NCI-H2029 treated with DMSO at 0.1 percent for 48 hours (cell line): ENCODE measurements at regions not wholly inside any gene's neighbourhood (a gene's known extent, or its start where the extent isn't known, plus 50 kb on each side); places are given as distances from the start of the nearest gene placed in this dataset.

Experiments used
- DNase-seq: peaks from one replicate; lab custom pipeline; 2025; lab: John Stamatoyannopoulos, UW

DNA sequence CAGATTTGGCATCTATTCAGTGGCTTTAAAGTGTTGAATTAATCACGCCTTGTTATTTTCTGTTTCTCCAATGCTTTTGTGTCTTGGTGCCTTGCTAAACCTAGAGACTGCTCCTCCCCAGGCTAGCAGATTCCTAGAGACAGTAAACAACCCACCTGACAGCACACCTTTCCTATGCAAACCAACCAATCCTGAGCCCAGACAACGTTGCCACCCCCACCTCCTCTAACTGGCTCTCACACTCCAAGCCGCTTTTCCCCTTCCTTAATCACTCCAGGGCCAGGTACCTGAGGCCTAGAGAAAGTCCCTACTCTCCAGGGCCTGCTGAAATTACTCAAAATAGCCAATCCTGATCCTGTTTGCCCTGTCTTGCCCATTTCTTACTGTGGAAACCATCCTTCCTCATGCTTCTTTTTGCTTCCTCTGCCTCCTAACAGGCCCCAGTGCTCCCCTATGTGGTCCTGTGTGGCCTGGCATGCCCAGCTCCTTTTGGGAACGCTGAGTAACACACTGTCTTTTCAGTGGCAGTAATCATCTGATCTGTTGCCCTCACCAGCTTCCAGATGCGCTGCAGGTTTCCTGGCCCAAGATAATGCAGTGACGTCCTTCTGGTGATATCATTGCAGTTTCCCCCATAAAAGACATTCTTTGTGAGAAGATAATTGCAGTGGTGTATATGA lies 53.4 kb downstream of the GAS1 start:
- no peak for DNase-seq

DNA sequence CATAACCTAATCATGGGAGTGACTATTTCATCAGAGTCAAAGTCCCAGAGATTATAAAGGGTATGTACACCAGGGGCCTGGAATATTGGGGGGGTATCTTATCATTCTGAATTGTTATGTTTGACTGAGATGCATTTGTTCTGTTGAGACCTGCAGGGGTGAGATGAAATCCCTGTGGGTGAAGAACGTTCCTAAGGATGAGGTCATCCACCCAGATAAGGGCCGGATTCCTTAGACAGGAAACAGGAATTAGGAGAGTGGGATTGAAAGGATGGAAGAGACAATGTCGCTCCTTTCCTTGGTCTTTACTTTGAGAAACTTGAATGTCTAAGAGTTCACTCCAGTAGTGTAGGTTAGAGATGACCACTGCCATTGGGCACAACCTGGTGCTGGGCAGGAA lies 54.7 kb downstream of the GAS1 start:
- DNase-seq = no peak

DNA sequence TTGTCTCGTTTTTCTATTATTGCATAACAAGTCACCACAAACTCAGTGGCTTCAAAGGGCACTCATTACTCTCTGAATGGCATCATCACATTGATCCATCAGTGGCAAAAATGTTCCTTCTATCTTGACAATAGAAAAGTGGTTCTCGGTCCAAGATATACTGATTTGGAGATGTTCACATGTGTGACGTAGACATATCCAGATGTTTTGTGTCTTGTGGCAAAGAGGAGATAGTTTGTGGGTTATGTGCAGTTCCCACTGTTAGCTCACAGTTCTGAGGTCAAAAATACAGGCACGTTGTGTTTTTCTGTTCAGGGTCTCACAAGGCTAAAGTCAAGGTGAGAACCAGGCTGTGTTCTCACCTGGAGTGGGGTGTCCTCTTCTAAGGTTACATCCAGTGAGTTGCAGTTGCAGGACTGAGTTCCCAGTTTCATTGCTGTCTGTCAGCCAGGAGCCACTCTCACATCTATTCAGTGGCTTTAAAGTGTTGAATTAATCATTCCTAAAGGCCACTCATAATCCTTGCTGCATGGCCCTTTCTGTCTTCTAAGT lies 55.3 kb downstream of the GAS1 start:
- no peak for DNase-seq

DNA sequence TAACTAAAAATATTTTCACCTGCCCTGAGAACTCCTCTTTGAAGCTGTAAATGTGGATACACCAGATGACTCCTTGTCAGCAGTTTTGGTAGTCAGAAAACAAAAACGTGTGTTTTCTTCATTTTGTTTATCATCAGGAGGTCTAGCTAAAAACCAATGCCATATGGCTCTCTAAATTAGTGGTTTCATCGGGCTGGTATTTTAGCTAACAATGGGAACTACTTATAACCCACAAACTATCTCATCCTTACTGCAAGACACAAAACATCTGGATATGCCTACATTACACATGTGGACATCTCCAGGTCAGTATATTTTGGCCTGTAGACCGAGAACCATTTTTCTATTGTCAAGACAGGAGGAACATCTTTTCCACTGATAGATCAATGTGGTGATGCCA lies 56.2 kb downstream of the GAS1 start:
- DNase-seq = no peak

DNA sequence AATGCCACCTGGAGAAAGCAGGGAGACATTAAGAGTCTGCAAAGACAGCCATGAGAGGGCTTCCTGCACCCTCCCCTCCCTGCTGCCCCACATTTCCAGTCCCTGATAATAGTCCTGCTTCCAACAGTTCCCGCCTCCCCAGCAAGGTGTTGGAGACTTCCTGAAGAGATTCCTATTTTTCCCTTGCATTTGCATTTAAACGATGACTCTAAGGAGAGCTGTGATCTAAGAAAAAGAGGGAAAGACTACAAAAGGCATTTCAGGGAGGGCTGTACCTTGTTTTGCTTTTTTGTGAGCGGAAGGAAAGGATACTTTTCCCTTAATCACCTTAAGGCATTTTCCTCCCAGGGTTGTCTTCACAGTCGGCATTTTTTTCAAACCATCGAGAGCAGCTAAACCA lies 62.1 kb downstream of the GAS1 start:
- no peak for DNase-seq

DNA sequence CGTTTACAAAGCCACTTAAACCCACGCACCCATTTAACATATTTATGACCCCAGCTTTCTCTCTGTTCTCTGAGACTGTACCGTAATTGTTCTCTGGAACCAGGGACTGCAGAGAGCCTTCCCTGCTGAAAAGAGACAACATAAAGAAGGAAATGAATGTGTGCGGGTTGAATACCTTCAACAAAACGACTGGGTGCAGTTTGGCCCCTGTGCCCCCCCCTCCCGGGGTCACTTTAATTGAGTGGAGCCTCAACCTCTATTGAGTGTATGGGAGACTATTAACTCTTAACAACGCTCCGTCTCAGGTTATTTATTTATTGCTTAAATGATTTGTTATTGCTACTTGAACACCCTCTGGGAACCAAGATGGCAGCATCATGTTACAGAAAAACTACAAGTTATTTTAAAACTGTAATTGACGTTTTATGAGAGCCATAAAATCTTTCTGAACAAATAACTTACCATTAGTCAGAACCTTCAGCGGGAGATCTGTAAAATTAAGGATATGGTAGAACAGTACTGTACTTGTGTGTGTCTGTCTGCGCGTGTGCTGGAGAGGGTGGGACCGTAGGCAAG lies 70.6 kb downstream of the GAS1 start:
- no peak for DNase-seq

DNA sequence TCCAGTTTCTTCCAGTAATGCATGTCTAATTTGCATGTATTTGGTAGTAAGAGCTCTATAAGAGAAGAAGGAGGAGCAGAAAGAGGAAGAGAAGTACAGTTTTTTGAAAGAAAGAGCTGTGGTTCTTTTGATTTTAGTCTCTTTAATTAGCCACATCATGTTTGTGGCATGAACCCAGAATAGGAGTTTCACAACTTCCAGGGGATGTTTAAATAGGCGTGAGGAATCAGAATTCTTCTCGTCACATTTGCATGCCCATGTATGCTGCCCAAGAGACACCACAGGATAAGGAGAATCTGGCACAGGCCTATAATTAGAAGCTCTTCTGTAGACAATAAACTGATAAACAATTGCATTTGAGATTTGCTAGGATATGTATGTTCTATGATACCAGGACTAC lies 78.7 kb downstream of the GAS1 start:
- no peak for DNase-seq

DNA sequence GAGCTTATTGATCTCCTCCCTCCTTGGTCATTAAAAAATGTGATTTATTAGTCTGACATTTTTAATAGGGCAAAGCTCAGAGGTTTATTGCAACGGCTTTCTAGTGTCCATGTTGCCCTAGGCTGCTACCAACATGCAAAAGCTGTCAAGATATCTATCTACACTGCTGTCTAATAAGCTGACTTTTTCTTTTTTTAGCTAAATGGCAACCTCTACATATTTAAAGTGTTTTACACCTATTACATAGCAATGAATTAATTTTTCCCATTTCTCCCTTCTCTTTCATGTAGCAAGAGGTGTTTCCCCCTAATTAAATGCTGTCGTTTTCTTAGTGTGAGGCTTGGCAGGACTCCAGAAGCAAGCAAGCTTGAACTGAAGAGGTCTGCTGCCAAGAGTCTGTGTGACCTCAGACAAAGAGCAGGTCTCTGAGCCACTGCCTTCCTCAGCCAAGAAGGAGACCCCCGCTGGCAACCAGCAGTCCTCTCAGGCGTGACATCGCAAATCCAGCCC lies 79.4 kb downstream of the GAS1 start:
- no peak for DNase-seq

DNA sequence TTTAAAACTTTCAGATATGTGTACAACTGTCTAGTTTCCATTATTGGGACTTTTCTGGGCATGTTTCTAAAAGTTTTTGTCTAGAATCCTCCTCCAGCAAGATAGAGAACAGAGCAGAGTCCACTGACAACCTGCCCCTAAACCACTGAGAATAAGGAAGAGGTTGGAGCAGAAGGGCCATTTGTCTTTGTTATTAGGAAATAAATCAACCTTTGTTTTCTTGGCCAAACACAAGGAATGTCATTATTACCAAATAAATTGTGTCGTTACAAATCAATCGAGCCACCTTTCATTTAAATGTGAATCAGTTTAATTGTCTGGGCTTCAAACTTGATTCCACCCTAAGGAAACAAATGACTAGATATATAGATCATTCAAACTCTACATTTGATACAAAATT lies 81.4 kb downstream of the GAS1 start:
- DNase-seq = no peak

DNA sequence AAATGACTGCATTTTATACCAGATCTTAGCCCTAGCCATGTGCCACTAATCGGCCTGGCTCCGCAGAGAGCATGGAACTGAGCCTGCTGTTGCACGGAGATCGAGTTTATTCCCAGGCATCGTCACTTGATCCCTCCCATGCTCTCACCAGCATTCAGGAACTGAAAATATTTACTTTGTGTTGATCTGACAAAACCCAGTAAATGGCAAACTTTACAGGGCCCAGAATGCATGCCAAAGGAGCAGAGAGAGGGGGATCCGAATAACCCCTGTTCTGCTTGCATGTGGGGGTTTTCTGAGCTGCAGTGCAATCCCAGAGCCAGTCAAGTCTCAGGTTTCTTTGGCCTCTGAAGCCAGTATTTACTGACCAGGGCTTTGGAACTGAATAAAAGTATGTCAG lies 87.3 kb downstream of the GAS1 start:
- no peak for DNase-seq

DNA sequence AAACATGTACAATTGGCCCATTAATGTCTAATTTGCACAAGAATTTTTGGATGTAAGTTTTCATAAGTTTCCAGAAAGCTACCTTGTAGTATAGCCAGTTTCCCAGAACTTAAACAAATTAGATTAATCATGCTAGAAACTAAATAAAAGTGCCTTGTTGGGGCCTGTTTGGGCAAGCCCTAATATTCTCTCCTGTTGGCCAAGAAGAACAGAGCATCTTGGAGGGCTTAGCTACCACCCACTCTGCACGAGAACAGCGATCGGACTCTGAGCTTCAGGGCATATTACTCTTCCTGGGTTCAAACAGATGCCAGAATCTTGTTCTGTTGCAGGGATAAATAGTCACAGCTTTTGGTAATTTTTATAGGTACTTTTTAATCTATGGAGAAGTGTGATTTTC lies 88.2 kb downstream of the GAS1 start:
- DNase-seq = no peak

DNA sequence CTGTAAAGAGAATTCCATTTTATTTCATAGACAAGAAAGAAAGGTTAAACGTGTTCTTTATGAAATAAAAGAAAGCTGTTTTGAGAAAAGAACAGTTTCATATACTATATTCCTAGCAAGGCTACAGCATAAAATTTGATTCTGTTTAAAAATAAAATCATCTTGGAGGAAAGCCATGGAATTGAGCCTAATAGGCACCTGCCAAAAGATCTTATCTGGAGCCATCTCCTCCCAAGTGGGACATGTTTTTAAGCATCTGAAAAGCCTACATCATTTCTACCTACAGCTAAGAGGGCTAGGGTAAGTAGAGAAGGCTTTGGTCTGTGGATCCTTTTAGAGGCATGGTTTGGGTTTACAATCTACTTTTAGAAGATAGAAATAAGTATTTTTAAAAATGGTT lies 89.3 kb downstream of the GAS1 start:
- no peak for DNase-seq

DNA sequence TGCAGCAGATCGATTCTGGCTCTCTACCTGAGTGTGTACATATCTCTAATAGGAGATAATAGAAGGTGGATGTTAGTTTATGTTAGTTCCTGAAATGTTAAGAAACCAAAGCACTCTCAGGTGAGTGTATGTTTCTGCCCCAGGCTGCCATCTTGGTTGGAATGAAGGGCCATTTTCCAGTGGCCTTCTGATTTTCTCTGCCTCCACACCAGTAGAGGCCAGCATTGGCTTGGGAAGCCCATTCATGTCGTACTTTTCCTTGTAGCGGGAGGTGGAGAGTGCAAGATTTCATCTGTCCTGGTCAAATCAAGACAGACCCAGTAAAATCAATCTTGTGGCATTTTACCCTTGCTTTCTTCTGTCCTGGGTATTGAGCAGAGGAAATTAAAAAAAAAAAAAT lies 91.0 kb downstream of the GAS1 start:
- DNase-seq = no peak

DNA sequence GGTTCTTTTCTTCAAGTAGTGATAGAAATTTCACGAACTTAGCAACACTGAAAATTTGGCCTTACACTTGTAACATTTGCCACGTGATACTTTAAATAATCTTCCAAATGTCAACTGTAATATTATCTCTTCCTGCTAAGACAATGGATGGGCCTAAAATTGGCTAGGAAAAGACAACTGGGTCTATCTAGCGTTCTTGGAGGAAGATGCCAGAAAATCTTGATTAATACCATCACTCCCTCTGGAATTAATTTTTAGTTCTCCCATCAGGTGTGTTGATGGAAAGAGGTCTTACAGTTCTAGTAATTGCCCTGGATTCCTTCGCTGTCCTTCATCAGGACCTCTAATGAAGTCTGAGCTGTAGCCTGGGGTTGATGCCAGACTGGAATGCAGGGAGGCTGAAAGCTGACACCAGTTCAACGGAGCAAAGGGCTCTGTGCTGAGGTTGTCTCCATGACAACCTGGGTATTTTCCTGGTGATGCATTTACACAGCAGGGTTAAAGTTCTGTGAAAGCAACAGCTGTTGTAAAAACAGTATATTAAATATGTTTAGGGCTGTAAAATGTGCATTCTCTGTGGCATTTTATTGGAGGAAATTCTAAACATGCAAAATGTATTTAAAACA lies 92.3 kb downstream of the GAS1 start:
- DNase-seq = no peak

DNA sequence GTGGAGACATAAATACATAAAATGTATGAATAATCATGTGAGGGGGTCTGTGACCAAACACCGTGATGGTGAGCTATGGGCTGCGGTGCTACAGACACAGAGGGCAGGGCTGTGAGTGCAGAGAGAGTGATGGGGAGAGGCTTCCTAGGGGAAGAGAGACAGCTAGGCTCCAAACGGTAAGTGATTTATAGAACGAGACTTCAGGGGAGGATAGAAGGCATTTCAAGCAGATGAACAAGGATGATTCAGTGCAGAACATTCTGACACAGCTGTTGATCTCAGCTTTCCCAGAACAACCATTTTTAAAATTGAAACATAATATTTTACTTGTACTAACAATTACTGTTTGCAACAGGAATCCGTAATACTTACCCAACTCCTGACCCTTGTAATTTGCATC lies 100.7 kb downstream of the GAS1 start:
- DNase-seq = no peak

DNA sequence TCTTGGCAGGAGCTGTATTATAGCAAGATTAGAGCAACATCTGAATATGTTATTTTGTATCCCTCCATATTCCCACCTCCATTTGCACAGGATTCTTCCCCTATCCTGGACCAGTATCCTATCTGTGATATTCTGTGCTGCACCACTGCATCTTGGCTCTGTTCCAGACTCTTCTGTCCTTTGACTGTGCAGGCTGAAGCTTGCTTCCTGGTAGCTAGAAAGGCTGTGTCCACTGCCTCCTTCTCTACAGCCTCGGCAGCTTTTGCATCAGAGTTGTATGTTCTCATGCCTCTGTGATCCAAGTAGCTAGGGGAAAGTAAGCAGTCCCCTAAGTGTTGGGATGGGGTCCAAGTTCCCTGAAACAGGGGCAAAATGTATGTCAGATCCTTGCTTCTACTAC lies 104.1 kb downstream of the GAS1 start:
- DNase-seq = peak; percentile 5

DNA sequence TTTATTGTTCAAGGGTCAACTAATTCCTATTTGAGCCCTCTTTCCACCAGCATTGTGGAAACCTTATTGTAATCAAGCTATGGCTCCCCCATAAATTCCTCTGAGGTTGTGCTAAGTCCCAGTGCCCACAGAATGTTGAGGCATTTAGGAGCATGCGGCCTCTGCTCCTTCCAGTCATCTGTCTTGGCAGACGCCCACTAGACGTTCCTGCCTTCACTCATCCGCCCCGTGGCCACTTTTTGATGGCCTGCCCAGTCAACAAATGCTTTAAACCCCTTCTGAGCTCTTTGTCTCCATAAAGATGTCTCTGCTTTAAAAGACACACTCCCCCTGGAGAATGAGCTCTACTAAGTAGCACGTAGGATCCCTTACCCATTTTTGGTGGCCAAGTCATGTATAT lies 104.7 kb downstream of the GAS1 start:
- no peak for DNase-seq

DNA sequence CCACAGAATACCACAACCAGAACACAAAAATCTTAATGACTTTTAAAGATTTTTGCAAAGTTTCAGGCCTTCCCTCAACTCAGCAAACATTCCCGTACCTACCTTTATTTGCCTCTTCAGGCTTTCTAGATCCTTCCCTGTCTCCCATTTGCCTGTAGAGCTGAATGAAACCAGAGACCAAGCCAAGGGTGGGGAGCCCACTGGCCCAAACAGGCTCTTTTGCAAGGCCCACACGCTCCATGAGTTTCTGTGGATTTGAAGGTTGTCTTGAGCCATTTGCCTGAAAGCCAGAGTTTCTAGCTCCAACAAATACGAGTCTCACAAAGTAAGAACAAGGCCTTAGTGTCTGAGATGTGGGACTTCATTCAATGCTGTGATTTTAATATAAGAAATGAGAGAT lies 107.8 kb downstream of the GAS1 start:
- no peak for DNase-seq

DNA sequence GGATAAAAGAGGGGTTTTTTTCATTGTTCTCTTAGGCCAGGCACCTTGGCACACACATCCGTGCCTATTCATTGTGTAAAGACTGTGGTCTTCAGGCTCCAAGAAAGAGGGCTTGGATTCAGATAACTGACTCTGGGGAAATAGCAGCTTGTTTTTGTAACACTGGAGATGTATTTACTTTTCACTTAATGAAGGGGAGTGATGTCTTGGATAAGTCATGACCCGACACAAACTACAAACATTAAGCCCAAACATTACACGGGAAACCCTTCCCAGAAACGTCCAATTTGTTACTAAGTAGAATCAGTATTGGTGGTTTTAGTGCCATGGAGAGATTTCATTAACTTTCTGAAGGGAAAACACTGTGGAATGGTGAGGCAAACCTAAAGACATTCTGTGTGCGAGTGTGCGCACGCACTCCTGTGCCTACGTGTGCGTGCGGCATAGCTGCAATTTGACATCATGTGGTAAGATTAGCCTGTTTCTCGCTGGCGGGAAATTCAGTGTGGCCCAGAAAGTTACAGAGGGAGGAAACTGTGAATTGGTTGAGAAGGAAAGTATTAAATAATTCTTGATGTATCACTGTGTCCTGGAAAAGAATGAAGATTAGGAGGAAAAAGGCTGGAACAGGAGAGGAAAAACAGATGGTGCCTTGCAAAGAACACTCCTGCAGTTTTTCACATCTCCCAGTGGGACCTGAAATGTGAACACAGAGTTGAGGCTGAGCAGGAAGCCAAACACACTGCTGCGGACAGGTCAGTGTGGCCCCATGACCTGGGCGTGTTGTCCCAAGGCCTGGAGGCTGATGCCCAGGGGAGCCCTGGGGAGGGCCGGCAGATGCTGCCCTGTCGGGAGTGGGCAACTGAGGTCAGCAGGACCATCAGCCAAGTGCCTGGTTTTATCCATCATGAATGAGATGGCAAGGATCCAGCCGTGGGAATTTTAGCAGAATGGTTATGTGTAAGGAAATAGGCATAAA lies 108.5 kb downstream of the GAS1 start:
- no peak for DNase-seq

DNA sequence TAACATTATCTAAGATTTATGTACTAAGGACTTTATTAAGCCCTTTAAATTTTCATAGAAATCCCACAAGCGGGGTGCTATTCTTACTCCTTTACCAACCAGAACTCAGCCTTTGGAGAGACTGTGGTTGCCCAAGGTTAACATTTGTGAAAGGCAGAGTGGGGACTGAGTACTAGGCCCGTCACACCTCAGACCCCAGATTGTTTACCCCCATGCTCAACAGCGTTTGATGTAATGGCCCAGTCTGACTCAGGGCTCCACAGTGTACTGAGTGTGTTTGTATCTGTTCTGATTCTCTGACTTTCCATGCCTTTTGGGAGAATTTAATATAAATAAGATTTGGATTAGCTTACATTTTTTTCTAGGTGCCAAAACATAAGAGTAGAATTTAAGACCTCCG lies 110.0 kb downstream of the GAS1 start:
- no peak for DNase-seq

DNA sequence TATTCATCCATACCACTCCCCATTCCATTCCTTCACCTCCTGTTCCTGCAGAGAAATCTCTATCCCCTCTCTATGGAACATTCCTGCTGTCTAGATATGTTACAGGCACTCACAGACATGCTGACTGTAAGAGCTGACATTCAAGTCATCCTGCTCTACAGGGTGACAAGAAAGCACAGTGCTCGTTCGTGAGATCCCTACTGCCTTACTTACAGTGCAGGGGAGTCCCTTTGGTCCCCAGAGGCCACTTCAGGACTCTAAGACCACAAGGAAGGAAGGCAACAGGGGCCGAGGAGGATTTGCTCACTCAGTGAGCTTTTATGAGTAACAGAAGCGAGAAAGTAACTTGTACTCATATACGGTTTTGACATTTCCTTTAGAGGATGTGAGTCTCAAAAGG lies 110.5 kb downstream of the GAS1 start:
- no peak for DNase-seq

DNA sequence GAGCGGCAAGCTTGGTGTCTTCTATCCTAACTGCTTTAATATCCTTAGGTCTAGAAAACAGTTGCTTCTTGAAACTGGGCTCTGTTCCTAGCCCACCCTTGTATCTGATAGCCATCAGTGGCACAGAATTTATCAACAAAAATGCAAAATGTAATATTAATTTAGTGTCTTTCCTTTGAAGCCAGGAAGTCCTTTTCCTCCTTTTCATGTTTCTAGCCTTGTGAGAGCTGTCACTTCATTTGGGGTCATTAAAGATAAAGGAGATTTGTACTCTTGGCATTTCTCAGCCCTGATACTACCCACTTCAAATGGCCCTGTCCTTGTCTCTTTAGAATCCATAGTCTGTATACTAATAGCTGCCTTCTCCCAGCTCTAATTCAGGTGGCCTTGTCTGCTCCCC lies 111.0 kb downstream of the GAS1 start:
- DNase-seq = no peak
